Fibroblast of the aortic adventitia (primary cell): ENCODE measurements at regions not wholly inside any gene's neighbourhood (a gene's known extent, or its start where the extent isn't known, plus 50 kb on each side); places are given as distances from the start of the nearest gene placed in this dataset.
A peak's percentile ranks its signal among the peaks of the same experiment; 100 is the strongest.

Source experiments
- DNase-seq: peaks from one replicate; pipeline ENCODE4 v3.0.0-alpha.2; 2010; ENCODE audit warnings: low read depth
- H3K4me3 ChIP-seq: 2 replicates; pipeline ENCODE4 v1.5.1; 2011; ENCODE audit warnings: low read depth, mild to moderate bottlenecking, control low read depth, low read length, moderate library complexity
- TF ChIP-seq, protein P1 (sequence below): IDR thresholded peaks from 2 replicates; pipeline ENCODE4 v1.5.1; 2011; ENCODE audit warnings: mild to moderate bottlenecking, low read length, control low read depth, inconsistent platforms; ENCODE audit not compliant: insufficient read depth

DNA sequence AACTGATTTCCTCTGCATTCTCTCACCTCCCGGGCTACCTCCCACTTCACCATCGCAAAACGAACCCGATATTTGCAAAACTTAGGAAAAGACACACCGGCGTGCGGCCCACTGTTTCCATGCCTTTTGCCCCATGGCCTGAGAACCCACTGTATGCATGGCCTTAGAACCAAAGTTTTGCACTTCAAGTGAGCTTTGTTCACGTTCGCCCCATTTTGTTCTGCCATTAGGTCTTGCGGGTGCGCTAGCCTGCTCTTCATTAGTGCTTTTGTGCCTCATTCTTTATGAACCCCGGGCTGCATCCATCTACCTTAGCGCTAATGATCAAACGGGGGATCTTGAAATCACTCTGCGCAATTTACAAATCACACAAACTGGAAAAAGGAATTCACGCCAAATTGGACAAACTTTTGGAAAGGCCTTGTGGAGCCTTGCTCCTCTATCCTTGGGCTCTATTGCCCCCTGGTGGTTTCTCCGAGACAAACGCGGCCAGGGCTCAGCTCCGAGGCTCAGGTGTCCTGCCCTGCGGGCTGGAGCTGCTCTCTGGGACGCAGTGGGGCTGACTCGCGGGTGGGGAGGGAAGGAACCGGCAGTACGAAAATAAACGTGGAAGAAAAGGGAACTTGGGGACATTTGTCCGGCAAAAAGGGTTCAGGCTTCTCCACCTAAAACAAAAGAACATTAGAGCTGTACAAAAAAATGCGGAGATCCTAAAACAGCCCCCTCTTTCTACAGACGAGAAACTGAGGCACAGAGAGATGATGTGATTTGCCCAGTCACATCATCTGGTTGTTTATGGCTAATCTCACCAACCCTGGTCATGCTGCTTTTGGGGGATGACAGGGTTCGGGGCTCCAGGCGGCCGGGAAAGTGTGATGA lies 300.4 kb upstream of the NFE2L3 start:
- DNase-seq = peak; percentile 85

DNA sequence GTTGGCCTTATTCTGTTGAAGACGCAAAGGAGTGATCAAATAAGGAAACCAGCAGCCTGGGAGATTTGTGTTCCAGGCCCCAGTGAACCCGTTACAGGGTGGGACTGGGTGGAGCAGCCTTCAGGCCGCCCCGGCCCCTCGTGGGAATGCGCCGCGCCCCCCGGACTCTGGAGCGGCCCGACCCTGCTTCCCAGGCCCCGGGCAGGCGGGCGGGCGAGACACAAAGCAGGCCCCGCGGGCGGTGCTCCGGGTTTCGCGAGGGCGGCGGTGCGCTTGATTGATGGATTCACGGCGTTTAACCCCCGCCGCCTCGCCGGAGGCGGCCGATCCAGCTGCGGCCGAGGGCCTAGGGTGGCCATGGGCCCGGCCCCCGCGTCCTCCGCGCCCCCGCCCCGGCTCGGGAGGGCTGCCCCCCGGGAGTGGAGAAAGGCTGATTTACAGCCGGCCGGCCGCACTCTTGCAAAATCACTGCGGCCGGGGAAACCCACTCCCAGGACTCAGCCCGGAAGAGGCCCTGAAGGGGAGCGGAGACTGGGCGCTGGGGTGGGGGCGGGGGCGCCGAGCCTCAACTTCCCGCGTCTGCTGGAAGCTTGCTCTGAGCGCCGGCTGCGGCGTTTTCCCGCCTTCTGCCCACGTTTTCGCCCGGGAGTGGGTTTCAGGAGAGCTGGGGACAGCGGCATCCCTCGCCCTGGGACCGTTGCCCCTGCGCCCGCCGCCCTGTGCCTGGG lies 299.6 kb upstream of the NFE2L3 start:
- no peak for DNase-seq
- H3K4me3 ChIP-seq = no peak overlapping the region

More for the DNA sequence above, 300.4 kb upstream of the NFE2L3 start:
- TF ChIP-seq, protein P1, sequence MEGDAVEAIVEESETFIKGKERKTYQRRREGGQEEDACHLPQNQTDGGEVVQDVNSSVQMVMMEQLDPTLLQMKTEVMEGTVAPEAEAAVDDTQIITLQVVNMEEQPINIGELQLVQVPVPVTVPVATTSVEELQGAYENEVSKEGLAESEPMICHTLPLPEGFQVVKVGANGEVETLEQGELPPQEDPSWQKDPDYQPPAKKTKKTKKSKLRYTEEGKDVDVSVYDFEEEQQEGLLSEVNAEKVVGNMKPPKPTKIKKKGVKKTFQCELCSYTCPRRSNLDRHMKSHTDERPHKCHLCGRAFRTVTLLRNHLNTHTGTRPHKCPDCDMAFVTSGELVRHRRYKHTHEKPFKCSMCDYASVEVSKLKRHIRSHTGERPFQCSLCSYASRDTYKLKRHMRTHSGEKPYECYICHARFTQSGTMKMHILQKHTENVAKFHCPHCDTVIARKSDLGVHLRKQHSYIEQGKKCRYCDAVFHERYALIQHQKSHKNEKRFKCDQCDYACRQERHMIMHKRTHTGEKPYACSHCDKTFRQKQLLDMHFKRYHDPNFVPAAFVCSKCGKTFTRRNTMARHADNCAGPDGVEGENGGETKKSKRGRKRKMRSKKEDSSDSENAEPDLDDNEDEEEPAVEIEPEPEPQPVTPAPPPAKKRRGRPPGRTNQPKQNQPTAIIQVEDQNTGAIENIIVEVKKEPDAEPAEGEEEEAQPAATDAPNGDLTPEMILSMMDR = peak; percentile 91
- no peak overlapping the region for H3K4me3 ChIP-seq

GRCh38 chr7:25852939-25853271 lies 299.1 kb upstream of the NFE2L3 start:
- no peak overlapping the region for H3K4me3 ChIP-seq
- DNase-seq = no peak
- TF ChIP-seq, protein P1 = no peak

More for the DNA sequence above, 299.6 kb upstream of the NFE2L3 start:
- TF ChIP-seq, protein P1 = no peak

DNA sequence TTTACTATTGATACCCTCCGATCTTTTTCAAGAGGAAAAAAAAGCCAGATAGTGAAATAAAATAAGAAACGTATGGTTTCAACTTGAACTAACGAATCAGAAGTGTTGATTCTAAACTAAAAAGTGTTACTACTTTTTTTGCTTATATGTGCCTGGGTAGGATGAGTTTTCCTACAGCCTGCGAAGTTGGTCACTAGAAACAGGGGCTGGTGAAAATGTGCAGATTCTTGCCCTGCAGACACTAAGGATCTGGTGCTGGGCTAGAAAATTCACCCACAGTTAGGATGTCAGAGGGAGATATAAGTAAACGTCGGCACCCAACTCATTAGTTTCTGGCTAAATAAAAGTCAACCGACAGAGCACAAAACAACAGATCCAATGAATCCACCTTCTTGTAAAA lies 298.7 kb upstream of the NFE2L3 start:
- no peak for DNase-seq
- H3K4me3 ChIP-seq = no peak overlapping the region
- TF ChIP-seq, protein P1 = no peak

- TF ChIP-seq, protein P1 = no peak
These were observed 297.9 kb upstream of the NFE2L3 start for GRCh38 chr7:25854059-25854458.

GRCh38 chr7:25854608-25855497 lies 297.1 kb upstream of the NFE2L3 start:
- TF ChIP-seq, protein P1 = peak; percentile 76
- no peak overlapping the region for H3K4me3 ChIP-seq
- DNase-seq = peak; percentile 91

More at GRCh38 chr7:25854059-25854458, 297.9 kb upstream of the NFE2L3 start:
- H3K4me3 ChIP-seq = no peak overlapping the region
- no peak for DNase-seq
